NCI-H345 (cell line): ENCODE measurements at regions not wholly inside any gene's neighbourhood (a gene's known extent, or its start where the extent isn't known, plus 50 kb on each side); places are given as distances from the start of the nearest gene placed in this dataset.
"Not testable (repeated sequence)": the region's sequence is repeated elsewhere in the genome, so short reads cannot be mapped to it uniquely, and the experiment has no call there.

Experiments
- DNase-seq: peaks from one replicate; lab custom pipeline; 2025; lab: John Stamatoyannopoulos, UW

- DNase-seq = no peak
Measured at GRCh38 chr9:2395814-2396612, 225.6 kb upstream of the VLDLR start.

DNA sequence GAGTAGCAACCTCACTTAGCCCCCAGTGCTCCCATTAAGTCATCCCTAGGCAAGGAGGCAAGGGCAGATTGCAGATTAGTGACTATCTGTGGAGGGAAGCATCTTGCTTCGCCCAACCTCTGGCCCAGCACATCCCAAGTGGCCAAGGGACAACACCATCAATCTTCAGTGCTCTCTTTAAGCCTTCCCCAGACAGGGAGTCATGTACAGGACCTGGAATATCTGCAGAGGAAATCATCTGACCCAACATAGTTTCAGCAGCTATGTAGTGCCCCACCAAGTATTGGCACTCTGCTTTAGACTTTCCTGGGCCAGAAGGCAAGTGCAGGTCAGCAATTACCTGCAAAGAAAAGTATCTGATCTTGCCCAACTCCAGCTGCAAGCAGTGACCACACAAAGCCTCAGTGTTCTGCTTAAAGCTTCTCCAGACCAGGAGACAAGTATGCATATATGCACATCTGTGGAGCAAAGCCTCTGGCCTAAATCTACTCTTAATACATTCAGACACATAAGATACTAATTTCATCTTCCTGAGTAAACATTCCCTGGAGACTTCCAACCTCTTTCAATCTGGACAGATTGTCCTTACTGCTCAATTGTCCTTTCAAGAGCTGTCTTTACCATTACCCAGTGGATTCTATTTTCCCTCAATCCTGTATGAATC, 224.8 kb upstream of the VLDLR start:
- no peak for DNase-seq

DNA sequence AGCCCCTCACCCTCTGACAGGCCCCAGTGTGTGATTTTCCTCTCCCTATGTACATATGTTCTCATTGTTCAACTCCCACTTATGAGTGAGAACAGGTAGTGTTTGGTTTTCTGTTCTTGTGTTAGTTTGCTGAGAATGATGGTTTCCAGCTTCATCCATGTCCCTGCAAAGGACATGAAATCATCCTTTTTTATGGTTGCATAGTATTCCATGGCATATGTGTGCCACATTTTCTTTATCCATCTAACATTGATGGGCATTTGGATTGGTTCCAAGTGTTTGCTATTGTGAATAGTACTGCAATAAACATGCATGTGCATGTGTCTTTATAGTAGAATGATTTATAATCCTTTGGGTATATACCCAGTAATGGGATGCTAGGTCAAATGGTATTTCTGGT, 223.7 kb upstream of the VLDLR start:
- not testable (repeated sequence) for DNase-seq

DNA sequence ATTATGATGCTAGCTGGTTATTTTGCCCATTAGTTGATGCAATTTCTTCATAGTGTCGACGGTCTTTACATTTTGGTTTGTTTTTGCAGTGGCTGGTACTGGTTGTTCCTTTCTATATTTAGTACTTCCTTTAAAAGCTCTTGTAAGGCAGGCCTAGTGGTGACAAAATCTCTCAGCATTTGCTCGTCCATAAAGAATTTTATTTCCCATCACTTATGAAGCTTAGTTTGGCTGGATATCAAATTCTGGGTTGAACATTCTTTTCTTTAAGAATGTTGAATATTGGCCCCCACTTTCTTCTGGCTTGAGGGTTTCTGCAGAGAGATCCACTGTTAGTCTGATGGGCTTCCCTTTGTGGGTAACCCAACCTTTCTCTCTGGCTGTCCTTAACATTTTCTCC, 219.8 kb upstream of the VLDLR start:
- not testable (repeated sequence) for DNase-seq

DNA sequence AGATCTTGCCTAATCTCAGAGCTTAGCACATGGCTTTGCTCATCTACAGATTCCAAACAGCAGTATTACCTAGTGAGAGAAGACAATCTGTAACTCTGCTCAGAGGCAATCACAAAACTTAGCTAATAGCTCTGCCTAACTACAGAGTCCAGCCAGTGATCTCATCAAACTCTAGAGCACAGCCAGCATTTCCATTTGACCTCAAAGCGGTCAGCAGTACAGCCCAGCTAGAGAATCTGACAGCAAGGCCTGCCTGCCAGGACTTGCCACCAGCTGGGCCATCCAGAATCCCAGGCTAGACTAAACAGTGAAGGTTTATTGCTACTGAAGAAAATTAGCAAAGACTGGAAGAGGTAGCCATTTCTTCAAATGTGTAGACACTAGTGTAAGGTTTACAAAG, 217.9 kb upstream of the VLDLR start:
- no peak for DNase-seq

DNA sequence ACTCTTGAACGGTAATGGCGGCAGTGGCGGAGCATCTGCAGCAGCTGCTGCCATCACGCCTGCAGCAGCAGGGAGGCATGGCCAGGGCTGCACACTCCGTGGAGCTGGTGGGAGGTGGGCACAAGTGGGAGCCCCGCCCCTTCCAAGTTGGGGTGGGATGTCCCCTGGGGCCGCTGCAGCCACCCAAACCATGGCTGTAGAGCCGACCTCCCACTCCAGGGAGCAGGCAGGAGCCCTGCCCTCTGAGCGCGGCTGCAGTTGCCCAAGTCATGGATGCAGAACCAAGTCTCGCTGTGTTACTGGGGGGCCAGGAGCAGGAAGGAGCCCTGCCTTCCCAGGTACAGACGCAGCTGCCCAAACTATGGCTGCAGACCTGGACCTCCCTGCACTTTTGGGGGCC, 215.3 kb upstream of the VLDLR start:
- DNase-seq = no peak

- no peak for DNase-seq
Measured at GRCh38 chr9:2407450-2407849, 214.1 kb upstream of the VLDLR start.

DNA sequence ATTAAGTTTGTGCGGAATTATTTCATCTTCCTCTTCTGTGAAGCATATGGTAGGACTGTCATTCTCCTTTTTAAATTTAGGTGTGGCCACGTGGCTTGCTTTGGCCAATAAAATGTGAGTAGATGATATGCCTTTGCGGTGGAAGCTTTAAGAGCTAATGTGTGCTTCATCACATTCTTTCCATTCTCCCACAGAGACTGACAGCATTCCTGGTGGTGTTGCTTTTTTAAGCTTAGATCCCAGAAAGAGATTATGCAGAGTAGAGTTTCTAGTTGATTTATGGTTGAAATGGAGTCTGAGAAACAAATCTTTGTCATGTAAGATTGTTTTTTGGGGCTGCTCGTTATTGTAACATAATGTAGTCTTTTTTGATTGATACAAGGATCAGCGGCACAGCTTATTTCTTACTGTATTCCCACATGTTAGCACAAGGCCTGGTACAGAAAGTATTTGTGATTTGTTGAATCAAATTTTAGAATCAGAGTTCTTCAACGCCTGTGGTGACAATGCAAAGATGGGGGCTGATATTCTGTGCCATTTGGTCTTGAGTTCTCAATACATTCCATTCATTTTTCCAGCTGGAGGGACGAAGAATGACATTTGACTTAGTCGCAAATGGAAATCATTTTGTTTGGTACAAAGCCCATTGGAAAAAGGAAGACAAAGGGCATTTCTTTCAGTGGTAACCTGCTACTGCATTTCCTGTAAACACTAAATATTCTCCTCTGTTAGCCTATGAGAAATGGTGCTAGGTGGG, 209.9 kb upstream of the VLDLR start:
- no peak for DNase-seq

GRCh38 chr9:2413160-2413805, 208.3 kb upstream of the VLDLR start:
- no peak for DNase-seq

DNA sequence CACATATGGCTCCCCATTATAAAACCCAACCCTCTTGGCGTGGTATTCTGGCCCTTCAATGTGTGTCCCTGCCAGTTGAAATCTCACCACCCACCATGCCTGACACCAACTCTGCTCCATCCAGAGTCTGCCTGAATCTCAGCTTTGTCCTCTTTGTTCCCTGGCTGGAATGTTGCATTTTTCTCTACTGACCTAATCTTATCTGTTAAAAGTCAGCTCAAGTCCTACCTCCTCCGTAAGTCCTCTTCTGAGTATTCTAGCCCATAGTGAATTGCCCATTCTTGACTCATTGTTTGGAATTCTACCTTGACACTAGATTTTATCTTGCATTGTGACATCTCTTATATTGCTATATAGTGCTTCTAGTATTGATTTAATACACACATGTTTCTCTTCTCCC, 207.1 kb upstream of the VLDLR start:
- DNase-seq = no peak

- no peak for DNase-seq
Measured at GRCh38 chr9:2415326-2415725, 206.3 kb upstream of the VLDLR start.

DNA sequence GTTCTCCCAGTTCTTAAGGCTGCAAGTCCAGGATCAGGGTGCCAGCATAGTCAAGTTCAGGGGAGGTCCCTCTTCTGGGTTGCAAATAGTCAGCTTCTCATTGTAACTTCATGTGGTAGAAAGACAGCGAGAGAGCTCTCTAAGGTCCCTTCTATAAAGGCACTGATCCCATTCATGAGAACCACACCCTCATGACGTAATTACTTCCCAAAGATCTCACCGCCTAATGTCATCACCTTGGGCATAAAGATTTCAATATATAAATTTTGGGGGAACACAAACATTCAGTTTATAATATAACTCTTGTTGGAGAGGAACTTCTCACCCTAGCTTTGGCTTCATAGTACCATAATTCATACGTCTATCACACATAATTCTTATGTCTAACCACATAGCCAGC, 203.9 kb upstream of the VLDLR start:
- no peak for DNase-seq

GRCh38 chr9:2418619-2419018, 203.0 kb upstream of the VLDLR start:
- peak; percentile 78 for DNase-seq

DNA sequence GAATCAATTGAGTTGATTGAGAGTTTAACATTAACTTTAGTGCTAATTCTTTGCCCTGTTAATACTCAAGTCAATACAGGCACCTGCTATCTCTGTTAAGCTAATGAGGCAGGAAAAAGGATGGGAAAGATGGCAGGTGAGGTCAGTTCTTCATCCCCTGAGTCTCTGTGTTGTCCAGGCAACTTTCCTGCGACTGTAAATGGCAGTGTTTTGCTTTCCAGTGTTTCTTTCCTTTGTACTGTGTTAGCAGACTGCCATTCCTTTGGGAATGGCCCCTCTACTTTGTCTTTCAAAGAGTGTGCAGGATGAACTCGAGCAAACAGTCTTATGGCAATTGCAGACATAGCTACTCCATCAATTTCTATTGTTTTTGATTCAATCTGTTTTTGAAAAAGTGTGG, 202.2 kb upstream of the VLDLR start:
- no peak for DNase-seq

DNA sequence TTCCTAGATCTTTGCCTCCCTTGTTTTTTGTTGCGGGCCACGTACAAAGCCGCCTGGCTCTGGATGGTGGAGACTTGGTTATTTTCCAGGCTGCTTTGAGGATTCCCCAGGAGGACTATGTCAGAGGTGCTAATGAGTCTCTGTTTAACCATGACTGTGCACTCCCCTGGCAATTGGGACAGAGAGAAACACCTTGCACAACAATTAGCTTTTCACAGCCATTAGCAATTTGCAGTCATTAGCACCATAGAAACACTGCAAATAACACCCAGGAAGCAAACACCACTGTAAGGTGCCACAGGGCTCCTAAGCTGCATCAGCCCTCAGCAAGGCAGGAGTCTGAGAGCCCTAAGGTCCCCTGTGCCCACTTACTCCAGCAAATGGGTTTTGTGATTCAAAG, 201.0 kb upstream of the VLDLR start:
- DNase-seq = peak; percentile 11

DNA sequence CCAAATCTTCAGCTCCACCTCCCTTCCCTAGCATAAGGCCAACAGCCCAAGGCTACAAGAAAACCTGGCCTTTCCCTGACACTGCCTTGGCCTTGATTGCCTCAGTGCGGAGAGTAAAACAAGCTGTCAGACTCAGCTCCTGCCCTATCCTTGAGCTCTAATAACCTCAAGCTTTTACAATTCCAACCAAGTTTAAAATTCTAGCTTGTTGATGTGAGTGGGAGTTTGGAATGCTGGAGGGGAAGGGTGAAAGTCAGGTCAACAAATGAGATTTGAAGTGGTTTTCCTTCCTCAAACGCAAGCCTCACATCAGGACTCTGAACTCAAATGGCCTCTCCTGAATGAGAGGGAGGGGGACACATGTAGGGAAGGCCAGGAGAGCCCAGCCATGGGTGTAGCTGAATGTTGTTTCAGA, 197.0 kb upstream of the VLDLR start:
- DNase-seq = no peak

DNA sequence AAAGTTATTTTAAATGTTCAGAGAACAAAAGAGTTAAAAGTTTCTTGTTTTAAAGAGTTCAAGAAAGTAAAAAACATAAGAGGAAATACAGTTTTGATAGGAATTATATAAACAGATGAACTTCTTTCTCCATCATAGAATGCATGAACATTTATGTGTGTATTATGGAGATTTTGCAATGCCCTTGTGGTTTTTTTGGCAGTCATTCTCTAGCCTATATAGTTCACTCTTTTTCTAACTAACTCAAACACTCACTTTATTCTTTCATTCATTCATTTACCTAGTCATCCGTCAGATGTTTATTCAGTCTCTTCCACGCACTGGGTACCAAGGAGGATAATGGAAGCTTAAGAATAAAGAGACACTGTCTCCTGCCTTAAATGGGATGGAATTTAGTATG, 195.9 kb upstream of the VLDLR start:
- DNase-seq = no peak

GRCh38 chr9:2427120-2427891, 194.3 kb upstream of the VLDLR start:
- peak; percentile 92 for DNase-seq

- no peak for DNase-seq
Measured at GRCh38 chr9:2439957-2440356, 181.6 kb upstream of the VLDLR start.

DNA sequence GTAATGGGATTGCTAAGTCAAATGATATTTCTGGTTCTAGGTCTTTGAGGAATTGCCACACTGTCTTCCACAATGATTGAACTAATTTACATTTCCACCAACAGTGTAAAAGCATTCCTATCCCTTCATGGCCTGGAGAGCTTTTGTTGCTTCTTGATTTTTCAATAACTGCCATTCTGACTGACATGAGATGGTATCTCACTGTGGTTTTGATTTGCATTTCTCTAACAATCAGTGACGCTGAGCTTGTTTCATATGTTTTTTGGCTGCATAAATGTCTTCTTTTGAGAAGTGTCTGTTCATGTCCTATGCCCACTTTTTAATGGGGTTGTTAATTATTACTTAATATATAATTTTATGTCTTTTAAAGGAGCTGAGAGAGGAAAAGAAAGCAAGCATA, 177.7 kb upstream of the VLDLR start:
- DNase-seq = not testable (repeated sequence)

GRCh38 chr9:2448193-2448738, 173.3 kb upstream of the VLDLR start:
- DNase-seq = no peak
